LNCaP clone FGC (cell line): ENCODE measurements at regions not wholly inside any gene's neighbourhood (a gene's known extent, or its start where the extent isn't known, plus 50 kb on each side); places are given as distances from the start of the nearest gene placed in this dataset.
A peak's percentile ranks its signal among the peaks of the same experiment; 100 is the strongest.
"Not testable (repeated sequence)": the region's sequence is repeated elsewhere in the genome, so short reads cannot be mapped to it uniquely, and the experiment has no call there.

ENCODE experiments used
- DNase-seq: peaks from one replicate; pipeline ENCODE4 v3.0.0-alpha.2; 2011; ENCODE audit warnings: low read depth
- H3K4me3 ChIP-seq: 2 replicates; pipeline ENCODE4 v1.5.1; 2011; ENCODE audit warnings: mild to moderate bottlenecking, low read depth, low read length, control low read depth
- TF ChIP-seq, protein P1 (sequence below): IDR thresholded peaks from 2 replicates; pipeline ENCODE4 v1.5.1; 2012; ENCODE audit warnings: mild to moderate bottlenecking; ENCODE audit not compliant: control insufficient read depth, insufficient read depth; ENCODE audit errors: extremely low read depth

DNA sequence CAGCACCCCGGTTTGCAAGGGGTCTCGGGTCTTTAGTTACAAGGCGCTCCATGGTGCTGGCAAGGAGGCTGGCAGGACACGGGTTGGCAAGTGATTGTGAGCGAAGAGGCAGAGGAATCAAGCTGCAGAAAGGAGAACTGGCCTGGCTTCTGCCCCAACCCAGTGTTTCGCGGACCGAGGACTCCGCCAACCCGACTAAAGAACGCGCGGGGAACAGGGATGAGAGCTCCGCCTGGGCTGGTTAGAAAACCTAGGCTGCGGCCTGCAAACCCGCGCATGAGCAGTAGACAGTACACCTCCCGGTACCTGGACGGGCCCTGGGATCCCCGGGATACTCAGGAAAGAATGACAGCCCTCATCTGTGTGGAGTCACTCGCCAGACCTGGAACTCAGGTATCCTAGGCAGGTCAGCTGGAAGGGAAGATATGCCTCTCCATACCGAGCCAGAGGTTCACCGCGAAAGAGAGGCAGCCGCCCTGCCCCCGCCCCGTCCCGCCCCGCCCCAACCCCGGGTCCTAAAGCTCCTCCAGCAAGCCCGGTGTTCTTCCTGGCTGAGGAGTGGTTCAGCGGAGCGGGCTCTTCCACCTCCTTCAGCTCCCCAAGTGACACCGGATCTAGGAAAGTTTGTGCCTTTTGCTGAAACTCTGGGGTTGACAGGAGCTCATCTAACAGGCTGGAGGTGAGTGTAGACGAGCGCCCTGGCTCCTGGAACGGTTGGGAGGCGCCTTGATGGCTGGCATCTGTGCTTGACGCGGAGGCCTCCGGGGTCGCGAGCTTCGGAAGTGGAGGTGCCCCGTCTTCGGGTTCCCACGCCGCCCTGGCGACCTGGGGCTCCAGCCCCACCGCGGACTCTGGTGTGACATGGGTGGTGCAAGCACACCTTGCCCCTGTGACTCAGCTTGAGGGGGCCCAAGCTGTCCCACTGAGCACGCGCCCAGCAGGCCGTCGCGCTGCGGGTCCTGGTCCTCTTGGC lies 1847.3 kb upstream of the DEFB115 start:
- peak overlapping the region; percentile 27 for H3K4me3 ChIP-seq
- no peak for DNase-seq
- TF ChIP-seq, protein P1, sequence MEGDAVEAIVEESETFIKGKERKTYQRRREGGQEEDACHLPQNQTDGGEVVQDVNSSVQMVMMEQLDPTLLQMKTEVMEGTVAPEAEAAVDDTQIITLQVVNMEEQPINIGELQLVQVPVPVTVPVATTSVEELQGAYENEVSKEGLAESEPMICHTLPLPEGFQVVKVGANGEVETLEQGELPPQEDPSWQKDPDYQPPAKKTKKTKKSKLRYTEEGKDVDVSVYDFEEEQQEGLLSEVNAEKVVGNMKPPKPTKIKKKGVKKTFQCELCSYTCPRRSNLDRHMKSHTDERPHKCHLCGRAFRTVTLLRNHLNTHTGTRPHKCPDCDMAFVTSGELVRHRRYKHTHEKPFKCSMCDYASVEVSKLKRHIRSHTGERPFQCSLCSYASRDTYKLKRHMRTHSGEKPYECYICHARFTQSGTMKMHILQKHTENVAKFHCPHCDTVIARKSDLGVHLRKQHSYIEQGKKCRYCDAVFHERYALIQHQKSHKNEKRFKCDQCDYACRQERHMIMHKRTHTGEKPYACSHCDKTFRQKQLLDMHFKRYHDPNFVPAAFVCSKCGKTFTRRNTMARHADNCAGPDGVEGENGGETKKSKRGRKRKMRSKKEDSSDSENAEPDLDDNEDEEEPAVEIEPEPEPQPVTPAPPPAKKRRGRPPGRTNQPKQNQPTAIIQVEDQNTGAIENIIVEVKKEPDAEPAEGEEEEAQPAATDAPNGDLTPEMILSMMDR: no peak

DNA sequence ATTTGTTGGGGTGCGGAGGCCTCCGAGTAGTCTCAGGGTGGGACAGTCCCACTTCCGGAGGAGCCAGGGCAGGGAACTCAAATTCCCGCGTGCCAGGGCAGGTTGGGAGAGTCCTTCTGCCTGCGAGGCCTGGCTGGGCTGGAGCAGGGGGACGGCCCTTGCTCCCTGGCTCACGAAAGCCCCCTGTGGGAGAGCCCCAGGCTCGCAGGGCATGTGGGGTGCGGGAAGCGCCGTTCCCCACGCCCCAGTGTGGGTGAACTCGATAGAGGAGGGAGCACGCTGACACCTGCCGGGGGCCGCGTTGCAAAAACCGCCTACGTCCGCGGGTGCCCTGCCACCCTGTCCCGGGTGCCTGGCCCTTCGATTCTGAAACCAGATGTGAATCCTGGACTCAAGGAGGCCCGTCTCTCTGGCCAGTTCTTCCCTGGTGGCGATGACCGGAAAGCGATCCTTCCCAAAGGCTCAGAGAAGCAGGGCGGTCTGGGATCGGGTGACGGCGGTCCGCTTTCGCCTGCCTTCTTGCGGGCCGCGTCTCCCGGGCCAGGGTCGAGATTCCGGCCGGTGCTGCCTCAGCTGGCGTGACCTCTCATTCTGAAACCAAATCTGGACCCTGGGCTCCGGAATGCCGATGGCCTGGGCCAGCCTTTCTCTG lies 1846.5 kb upstream of the DEFB115 start:
- no peak for DNase-seq
- TF ChIP-seq, protein P1: no peak
- H3K4me3 ChIP-seq: no peak overlapping the region

DNA sequence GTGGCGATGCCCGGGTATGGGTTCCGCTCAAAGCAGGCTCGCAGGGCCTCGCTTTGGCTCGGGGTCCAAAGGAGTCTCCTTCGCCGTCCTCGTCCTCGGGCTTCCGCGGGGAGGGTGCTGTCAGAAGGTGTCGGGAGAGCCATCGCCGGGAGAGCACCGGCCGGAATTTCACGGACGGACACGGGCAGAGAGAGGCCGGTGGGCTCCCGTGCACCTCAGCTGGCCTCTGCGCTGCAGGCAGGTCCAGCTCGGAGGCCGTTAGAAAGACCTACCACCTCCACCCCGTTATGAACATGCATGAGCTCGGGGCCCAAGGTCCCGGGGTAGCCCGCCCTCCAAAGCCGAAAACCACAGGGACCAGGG lies 1846.0 kb upstream of the DEFB115 start:
- DNase-seq, H3K4me3 ChIP-seq: not testable (repeated sequence)

DNA sequence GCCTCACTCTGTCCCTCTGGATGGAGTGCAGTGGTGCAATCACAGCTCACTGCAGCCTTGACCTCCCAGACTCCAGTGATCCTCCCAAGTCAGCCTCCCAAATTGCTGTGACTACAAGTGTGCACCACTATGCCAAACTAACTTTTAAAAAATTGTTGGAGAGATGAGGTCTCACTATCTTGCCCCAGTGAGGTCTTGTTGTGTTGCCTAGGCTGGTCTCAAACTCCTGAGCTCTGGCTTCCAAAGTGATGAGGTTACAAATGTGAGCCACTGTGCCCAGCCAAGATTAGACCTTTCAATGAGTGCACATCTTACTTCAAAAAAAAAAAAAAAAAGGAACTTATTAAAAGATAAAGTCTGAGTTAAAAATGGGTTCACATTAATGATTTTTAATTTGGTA lies 1838.1 kb upstream of the DEFB115 start:
- TF ChIP-seq, protein P1: no peak
- no peak overlapping the region for H3K4me3 ChIP-seq
- DNase-seq: no peak

DNA sequence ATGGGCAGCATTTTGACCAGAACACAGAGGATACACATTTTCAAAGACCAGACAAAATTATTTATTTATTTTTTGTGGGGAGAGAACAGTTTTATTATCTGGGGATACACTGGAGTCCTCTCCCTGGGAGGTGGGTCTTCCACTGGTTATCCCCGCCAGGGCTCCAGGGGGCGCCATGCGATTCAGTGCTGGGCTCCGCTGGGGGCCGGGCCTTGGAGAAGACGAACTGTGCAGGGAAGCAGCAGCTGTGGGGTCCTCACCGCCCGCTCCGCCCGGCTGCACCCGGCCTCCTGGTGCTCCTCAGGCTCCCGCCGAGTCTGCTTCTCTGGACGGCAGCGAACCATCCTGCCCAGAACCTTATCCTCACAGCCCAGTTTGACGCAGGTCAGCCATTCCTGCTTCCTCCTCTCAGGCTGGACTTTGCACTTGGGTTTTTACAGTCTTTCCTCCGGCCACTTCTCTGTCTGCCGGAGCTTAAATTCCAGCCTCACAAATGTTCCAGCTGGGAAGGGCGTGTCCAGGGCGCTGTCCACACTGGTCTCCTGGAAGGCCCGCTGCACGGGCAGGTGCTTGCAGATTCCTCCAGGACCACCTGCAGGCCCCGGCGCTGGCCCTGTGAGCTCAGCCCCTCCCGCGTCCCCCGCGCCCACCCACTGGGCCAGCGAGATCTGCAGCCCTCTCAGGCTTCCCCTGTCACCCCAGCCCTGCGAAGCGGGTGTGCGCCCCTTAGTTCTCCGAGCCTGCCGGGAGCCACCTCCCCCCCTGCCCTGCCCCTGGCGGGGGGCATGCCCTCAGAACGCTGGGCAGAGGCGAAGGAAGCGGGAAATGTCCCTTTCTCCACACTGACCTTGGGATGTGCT lies 1830.0 kb upstream of the DEFB115 start:
- TF ChIP-seq, protein P1: no peak
- H3K4me3 ChIP-seq: no peak overlapping the region
- DNase-seq: no peak

DNA sequence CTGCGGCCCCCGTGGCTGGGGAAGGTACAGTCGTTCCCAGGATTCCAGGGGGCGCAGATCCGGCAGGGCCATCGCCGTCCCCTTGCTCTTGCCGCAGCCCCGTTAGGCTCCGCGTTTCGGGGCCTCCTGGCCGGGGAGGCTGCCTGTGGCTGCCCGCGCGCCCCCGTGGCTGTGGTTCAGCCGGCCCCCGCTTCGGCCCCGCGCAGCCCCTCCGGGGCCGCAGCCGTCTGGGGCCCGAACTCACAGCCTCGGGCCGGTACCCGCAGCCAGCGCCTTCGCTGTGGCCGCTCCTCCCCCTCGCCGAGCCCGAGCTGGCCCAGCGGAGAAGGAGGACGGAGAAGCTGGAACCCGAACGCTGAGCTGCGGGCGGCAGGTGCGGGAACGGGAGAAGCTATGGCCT lies 1826.9 kb upstream of the DEFB115 start:
- no peak for DNase-seq
- TF ChIP-seq, protein P1: no peak
- H3K4me3 ChIP-seq: no peak overlapping the region

DNA sequence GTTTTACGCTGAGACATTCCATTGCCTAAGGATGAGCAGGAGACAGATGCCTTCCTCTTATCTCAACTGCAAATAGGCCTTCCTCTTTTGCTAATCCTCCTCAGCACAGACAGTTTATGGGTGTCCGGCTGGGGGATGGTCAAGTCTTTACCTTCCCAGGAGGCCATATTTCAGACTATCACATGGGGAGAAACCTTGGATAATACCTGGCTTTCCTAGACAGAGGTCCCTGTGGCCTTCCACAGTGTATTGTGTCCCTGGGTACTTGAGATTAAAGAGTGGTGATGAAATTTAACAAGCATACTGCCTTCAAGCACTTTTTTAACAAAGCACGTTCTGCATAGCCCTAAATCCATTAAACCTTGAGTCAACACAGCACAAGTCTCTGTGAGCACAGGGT lies 1816.7 kb upstream of the DEFB115 start:
- DNase-seq: not testable (repeated sequence)

More for the DNA sequence above, 1816.7 kb upstream of the DEFB115 start:
- not testable (repeated sequence) for H3K4me3 ChIP-seq
